ENCODE measurements at regions not wholly inside any gene's neighbourhood (a gene's known extent, or its start where the extent isn't known, plus 50 kb on each side); places are given as distances from the start of the nearest gene placed in this dataset.

DNA sequence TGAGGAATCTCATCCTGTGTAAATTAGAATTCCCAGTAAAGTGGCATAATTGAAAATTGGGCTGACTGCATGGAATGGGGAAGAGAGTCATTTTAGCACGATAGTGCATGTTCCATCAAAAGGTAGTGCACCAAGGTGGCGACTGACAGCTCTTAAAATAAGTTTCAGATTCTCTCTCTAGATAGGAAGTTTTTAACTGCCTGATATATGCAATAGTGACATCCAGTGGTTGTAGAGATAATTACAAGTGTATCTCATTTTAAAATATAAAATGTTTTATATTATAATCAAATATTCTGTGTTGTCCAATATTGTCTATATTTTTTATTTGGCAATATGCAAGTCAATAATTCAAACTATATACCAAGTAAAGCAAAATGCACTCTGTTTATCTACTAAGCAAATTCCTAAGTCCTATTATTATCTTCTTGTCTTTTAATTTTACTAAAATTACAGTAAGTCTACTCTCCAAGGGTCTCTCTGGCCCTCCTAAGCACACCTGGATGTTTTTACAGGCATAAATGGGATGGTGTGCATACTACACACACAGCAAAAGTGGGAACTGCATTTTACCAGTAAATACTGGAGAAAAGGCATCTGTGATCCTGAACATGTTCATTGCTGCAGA lies 397.7 kb upstream of the HNRNPA3 start:
- Mint-ChIP-seq H3K36me3 (ENCODE audit: low read depth) (no peaks in the 10 kb centered on the region), H3K27me3 (no peaks in the 10 kb centered on the region), H3K9me3 (no peaks in the 10 kb centered on the region), H3K4me3 (no peak overlapping the region), H3K4me1 (ENCODE audit: low read depth) (no peaks in the 10 kb centered on the region), H3K27ac (no peak overlapping the region)
- intact Hi-C loops (cut with micrococcal nuclease): loop anchor here (5.0 to 10.0 kb wide), 3 partner anchors 160 to 680 kb away; no protein-coding TSS in a partner anchor

DNA sequence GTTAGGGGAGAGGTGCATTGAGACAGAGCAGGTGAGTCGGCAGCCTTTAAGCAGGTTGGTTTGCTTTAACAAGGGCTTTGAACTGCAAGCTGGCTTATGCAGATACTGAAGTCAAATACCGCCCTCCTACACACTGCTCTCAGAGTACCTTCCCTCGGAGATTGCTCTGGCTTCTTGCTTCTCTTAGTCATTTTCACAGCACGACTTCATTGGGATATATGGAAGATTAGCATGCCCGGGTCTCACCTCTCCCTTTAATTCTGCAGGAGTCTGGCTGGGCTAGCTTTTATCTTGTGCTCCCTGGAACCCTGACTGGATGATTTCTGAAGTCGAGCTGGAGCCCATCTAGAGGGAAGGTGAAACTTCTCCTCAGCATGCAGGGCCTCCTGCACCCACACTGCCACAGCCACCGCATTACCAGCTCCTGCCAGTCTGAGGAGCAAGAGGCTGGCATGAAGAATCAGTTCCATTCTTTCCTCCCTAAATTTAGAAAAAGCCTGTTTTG lies 395.5 kb upstream of the HNRNPA3 start:
- no peaks in the 10 kb centered on the region for H3K27me3 Mint-ChIP-seq
- no peaks in the 10 kb centered on the region for H3K9me3 Mint-ChIP-seq
- intact Hi-C loops (cut with micrococcal nuclease): loop anchor here (10.0 kb wide), 2 partner anchors 162 to 682 kb away; no protein-coding TSS in a partner anchor
- no peaks in the 10 kb centered on the region for H3K4me1 Mint-ChIP-seq (ENCODE audit: low read depth)
- no peak overlapping the region for H3K27ac Mint-ChIP-seq
- H3K4me3 Mint-ChIP-seq: no peak overlapping the region
- no peaks in the 10 kb centered on the region for H3K36me3 Mint-ChIP-seq (ENCODE audit: low read depth)

DNA sequence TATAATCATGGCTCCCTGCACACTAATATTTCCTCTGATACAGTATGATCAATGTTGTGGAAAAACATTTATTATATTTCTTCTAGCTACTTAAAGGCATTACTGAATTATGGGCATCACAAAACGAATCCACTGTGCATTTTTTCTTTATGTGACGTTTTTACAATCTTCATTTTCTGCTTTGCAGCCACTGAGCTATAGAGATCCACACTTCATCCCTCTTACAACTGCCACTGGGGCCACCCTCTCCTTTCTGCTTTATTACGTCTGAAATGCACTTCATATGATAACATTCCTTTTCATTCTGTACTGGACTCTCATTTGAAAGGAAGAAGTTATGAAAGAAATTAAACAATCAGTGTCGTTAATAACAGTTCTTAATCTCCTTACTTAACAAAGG lies 394.5 kb upstream of the HNRNPA3 start:
- intact Hi-C loops (cut with micrococcal nuclease): loop anchor here (10.0 kb wide), 2 partner anchors 163 to 683 kb away; no protein-coding TSS in a partner anchor
- no peaks in the 10 kb centered on the region for H3K4me1 Mint-ChIP-seq (ENCODE audit: low read depth)
- H3K27ac Mint-ChIP-seq: no peak overlapping the region
- H3K9me3 Mint-ChIP-seq: no peaks in the 10 kb centered on the region
- H3K36me3 Mint-ChIP-seq (ENCODE audit: low read depth): no peaks in the 10 kb centered on the region
- H3K27me3 Mint-ChIP-seq: no peaks in the 10 kb centered on the region
- H3K4me3 Mint-ChIP-seq: no peak overlapping the region

DNA sequence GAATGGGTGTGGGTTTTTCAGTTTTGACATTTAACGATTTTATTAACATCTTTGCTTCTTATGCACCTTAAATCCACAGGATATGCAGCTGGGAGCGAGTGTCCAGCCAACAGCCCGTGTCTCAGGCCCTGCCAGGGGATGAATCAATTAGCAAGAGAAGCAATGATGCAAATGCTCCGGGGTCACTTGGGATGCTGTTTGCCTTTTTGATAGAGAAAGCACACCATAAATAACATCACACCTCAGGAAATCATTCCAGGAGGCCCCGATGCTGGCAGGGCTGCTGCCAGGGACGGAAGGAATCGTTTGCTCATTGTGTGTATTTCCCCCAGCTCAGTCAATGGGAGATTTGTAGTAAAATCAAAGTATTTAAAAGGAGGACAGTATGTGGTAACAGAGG lies 394.0 kb upstream of the HNRNPA3 start:
- H3K36me3 Mint-ChIP-seq (ENCODE audit: low read depth): no peaks in the 10 kb centered on the region
- H3K4me1 Mint-ChIP-seq (ENCODE audit: low read depth): no peaks in the 10 kb centered on the region
- H3K27me3 Mint-ChIP-seq: no peaks in the 10 kb centered on the region
- H3K27ac Mint-ChIP-seq: no peak overlapping the region
- intact Hi-C loops (cut with micrococcal nuclease): loop anchor here (10.0 kb wide), 2 partner anchors 164 to 684 kb away; no protein-coding TSS in a partner anchor
- no peaks in the 10 kb centered on the region for H3K9me3 Mint-ChIP-seq
- no peak overlapping the region for H3K4me3 Mint-ChIP-seq

DNA sequence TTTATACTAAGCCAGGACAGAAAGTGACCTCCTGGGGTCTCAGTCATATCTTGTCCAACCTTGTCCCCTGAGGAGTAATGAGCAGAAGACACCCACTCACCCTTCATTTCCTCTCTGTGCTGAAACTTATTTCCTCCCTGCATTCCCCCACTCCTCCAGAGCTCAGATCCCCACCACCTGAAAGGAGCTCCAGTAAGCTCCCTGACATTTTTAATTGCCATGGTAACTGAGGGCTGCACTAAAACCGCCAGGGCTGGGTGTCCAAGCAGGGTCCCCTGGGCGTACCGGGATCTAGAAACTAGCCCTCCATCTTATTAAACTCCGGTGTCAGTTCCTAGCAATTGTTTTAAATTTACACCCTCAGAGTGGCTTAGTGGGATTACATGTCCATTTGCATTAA lies 393.3 kb upstream of the HNRNPA3 start:
- intact Hi-C loops (cut with micrococcal nuclease): loop anchor here (10.0 kb wide), 2 partner anchors 165 to 685 kb away; no protein-coding TSS in a partner anchor
- no peak overlapping the region for H3K27ac Mint-ChIP-seq
- no peak overlapping the region for H3K4me3 Mint-ChIP-seq
- H3K36me3 Mint-ChIP-seq (ENCODE audit: low read depth): no peaks in the 10 kb centered on the region
- H3K9me3 Mint-ChIP-seq: no peaks in the 10 kb centered on the region
- H3K4me1 Mint-ChIP-seq (ENCODE audit: low read depth): no peaks in the 10 kb centered on the region
- no peaks in the 10 kb centered on the region for H3K27me3 Mint-ChIP-seq

DNA sequence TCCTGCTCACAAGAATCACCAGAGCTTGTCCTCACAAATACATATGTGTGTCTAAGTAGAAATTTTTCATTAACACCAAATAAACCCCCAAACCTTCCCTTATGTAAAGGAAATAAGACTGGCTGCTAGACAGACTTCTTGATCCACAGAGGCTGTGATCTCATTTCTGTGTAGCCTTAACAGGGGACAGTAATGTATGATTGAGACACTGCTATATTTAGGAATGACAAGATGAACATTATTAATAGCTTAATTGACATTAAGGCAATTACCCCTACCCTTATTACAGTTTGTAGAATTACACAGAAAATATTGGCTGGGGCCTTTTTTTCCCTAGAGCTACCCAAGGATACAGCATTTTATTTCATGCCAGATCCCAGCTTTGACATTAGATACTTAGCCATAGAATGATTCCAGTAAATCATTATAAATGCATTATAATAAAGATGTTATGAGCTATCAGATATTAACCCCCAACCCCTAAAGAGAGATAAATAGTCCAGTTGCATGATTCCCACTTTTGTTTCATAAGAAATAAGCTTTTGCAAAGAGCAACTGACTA lies 392.1 kb upstream of the HNRNPA3 start:
- Mint-ChIP-seq H3K36me3 (ENCODE audit: low read depth) (no peaks in the 10 kb centered on the region), H3K27ac (no peak overlapping the region), H3K4me3 (no peak overlapping the region), H3K4me1 (ENCODE audit: low read depth) (no peaks in the 10 kb centered on the region), H3K9me3 (no peaks in the 10 kb centered on the region), H3K27me3 (peaks cover 2% of the 10 kb centered on the region)
- intact Hi-C loops (cut with micrococcal nuclease): no loop called here

DNA sequence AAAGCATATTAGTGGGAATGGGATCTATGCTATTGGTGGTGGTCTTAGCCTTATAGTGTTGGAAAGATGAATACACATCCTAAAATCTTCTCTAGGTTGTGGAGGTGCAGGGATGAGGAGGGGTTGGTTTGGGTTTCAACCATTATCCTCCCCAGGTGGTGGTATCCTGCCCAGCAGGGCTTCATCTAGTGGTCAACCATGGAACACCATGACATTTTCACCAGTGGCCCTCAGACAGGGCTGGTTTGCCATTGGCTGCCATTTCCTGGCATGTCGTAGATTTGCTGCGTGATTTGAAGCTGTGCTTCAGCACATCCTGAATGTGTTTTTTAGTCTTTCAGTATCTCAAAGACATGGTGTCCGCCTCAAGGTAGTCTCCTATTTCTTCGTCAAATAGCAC lies 391.2 kb upstream of the HNRNPA3 start:
- peaks cover 2% of the 10 kb centered on the region for H3K27me3 Mint-ChIP-seq
- H3K4me3 Mint-ChIP-seq: no peak overlapping the region
- H3K9me3 Mint-ChIP-seq: no peaks in the 10 kb centered on the region
- no peaks in the 10 kb centered on the region for H3K4me1 Mint-ChIP-seq (ENCODE audit: low read depth)
- no peak overlapping the region for H3K27ac Mint-ChIP-seq
- no peaks in the 10 kb centered on the region for H3K36me3 Mint-ChIP-seq (ENCODE audit: low read depth)
- intact Hi-C loops (cut with micrococcal nuclease): no loop called here

DNA sequence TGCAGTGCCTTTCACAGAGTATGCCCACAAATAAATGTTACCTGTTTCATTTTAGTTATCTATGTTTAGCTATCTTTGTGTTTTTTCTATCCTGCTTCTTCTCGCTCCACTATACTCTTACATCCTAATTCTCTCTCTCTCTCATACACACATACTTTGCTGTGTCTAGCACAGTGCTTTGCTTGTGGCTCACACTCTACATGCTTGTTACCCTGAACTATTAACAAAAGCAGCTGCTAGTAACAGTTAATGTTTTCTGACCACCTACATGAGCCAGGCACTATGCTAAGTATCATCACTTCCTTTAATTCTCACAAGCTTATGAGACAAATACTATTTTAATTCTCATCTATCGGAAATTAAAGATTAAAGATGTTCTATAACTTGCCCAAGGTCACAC lies 390.5 kb upstream of the HNRNPA3 start:
- H3K4me1 Mint-ChIP-seq (ENCODE audit: low read depth): no peaks in the 10 kb centered on the region

DNA sequence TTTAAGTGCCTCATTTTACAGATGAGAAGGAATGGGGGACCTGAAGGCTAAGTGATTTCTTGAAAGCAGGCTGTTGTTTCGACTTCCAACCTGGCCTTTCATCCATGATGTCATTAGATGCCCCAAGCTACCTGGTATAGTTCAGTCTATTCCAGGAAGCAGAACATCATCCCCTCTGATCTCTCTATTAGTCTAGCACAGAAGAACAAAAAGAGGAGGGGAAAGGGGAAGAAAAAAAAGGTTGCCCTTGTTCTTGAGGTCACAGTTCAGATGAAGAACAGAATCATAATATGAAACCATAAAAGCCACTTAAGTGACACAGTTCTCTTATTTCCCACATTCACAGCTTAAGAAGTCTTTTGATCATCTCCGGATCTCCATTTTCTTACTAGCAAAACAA lies 386.2 kb upstream of the HNRNPA3 start:
- H3K9me3 Mint-ChIP-seq: no peaks in the 10 kb centered on the region
- H3K27me3 Mint-ChIP-seq: peaks cover 2% of the 10 kb centered on the region
- intact Hi-C loops (cut with micrococcal nuclease): no loop called here
- H3K27ac Mint-ChIP-seq: no peak overlapping the region
- H3K4me3 Mint-ChIP-seq: no peak overlapping the region
- H3K4me1 Mint-ChIP-seq (ENCODE audit: low read depth): no peaks in the 10 kb centered on the region
- H3K36me3 Mint-ChIP-seq (ENCODE audit: low read depth): no peaks in the 10 kb centered on the region

More for the DNA sequence above, 390.5 kb upstream of the HNRNPA3 start:
- intact Hi-C loops (cut with micrococcal nuclease): no loop called here
- no peaks in the 10 kb centered on the region for H3K36me3 Mint-ChIP-seq (ENCODE audit: low read depth)
- no peaks in the 10 kb centered on the region for H3K9me3 Mint-ChIP-seq
- peaks cover 2% of the 10 kb centered on the region for H3K27me3 Mint-ChIP-seq
- H3K4me3 Mint-ChIP-seq: no peak overlapping the region
- H3K27ac Mint-ChIP-seq: no peak overlapping the region

DNA sequence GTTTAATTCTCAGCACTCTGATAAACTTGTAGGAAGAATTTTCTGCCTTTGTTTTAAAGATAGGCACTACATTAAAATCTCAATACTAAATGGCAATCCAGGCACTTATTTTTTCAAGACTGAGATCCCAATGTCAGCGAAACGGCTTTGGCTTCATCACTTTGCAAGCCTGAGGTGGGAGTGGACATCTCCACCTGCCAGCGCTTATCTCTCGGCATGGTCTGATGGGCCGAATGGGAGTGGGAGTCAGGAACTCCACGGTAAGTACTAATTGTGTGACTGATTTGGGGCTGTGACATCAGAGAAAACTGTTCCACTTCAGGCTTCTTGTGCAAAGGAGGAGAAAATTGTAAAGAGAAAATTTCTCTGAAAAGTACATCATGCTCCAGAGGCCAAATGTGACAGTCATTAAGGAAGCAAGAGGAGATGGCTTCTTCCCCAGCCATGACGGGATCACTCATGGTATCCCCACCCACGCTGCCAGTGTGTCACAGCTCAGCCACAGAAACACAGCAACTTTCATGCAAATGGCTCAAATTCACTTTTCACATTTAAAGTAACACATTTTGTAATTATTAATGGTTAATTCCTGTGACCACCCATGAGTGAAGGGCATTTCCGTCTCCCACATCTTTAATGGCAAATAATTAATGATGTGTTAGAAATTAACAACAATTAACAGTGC lies 385.5 kb upstream of the HNRNPA3 start:
- no peak overlapping the region for H3K27ac Mint-ChIP-seq
- H3K27me3 Mint-ChIP-seq: peaks cover 2% of the 10 kb centered on the region
- no peaks in the 10 kb centered on the region for H3K9me3 Mint-ChIP-seq
- no peaks in the 10 kb centered on the region for H3K4me1 Mint-ChIP-seq (ENCODE audit: low read depth)
- intact Hi-C loops (cut with micrococcal nuclease): no loop called here
- no peaks in the 10 kb centered on the region for H3K36me3 Mint-ChIP-seq (ENCODE audit: low read depth)
- H3K4me3 Mint-ChIP-seq: no peak overlapping the region

DNA sequence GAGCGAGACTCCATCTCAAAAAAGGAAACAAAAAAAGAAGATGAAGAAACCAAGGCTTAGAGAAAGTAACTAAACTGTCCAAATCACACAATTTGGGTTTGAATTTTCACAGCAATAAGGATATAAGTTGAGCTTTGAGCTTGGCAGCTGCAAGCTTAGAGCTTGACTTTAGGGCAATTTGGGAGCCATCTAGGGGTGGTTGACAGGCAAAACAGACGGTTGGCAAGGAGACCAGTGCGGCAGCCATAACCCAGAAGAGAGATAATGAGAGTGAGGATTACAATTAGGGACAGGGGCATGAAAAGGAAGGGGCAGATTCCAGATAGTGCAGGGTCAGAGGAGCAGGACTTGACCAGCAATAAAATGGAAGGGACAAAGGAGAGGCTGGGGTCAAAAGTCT lies 382.2 kb upstream of the HNRNPA3 start:
- Mint-ChIP-seq H3K27ac (no peak overlapping the region), H3K4me3 (no peak overlapping the region), H3K27me3 (no peaks in the 10 kb centered on the region), H3K4me1 (ENCODE audit: low read depth) (no peaks in the 10 kb centered on the region), H3K36me3 (ENCODE audit: low read depth) (no peaks in the 10 kb centered on the region), H3K9me3 (no peaks in the 10 kb centered on the region)
- intact Hi-C loops (cut with micrococcal nuclease): no loop called here

DNA sequence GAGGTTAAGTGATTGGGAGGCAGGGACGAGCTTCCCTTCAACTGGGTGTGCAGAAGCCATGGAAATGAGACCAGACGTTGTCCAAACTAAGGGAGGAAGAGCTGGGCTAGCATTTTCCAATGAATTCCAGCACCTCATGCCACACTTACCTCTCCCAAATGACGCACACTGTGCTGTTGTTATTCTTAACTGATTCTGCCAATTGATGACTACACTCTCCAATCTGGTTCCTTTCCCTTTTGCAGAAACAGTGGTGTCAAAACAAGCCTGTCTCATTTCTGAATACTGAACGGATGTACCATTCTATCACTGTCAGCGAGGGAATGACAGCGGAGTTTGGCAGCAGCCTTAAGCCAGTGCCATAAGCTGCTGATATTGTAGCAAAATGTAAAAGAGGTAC lies 380.5 kb upstream of the HNRNPA3 start:
- Mint-ChIP-seq H3K4me1 (ENCODE audit: low read depth) (no peaks in the 10 kb centered on the region), H3K36me3 (ENCODE audit: low read depth) (no peaks in the 10 kb centered on the region), H3K9me3 (no peaks in the 10 kb centered on the region), H3K27me3 (no peaks in the 10 kb centered on the region), H3K4me3 (no peak overlapping the region), H3K27ac (no peak overlapping the region)
- intact Hi-C loops (cut with micrococcal nuclease): no loop called here

DNA sequence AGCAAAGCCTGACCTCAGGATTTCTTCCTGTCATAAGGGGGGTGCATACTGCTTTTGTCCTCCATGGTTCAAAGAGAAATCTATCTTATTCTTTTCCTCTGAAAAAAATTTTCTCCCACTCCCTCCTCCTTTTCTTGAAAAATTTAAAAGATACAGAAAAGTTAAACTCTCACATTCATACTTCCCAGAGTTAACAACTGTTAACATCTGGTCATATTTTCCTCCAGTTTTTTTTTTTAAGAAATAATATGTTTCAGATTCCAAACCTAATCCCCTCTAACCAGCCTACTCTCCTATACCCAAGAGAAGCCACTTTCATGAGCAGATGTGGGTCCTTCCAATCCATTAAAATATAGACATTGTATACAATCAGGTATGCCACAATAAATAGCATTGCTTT lies 378.9 kb upstream of the HNRNPA3 start:
- intact Hi-C loops (cut with micrococcal nuclease): no loop called here
- no peaks in the 10 kb centered on the region for H3K9me3 Mint-ChIP-seq
- H3K36me3 Mint-ChIP-seq (ENCODE audit: low read depth): no peaks in the 10 kb centered on the region
- no peaks in the 10 kb centered on the region for H3K4me1 Mint-ChIP-seq (ENCODE audit: low read depth)
- H3K27me3 Mint-ChIP-seq: no peaks in the 10 kb centered on the region
- no peak overlapping the region for H3K27ac Mint-ChIP-seq
- H3K4me3 Mint-ChIP-seq: no peak overlapping the region

DNA sequence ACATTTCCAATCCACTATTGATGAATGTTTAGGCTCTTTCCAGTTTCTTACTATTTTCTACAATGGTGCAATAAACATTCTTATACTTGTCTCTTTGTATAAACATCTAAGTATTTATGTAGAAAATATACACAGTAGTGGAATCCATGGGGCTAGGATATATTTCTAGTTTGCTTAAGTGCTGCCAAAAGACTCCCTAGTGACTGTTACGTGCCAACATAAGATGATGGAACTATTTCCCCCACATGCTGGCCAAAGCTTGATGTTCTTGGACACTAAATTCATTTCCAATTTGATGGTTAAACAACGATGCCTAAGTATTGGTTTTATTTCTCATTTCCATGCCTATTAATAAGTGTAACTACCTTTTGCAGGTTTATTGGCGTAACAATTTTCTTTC lies 378.4 kb upstream of the HNRNPA3 start:
- Mint-ChIP-seq H3K27me3 (no peaks in the 10 kb centered on the region), H3K36me3 (ENCODE audit: low read depth) (no peaks in the 10 kb centered on the region), H3K4me1 (ENCODE audit: low read depth) (no peaks in the 10 kb centered on the region), H3K27ac (no peak overlapping the region), H3K9me3 (no peaks in the 10 kb centered on the region), H3K4me3 (no peak overlapping the region)
- intact Hi-C loops (cut with micrococcal nuclease): no loop called here

All from dendritic cell treated with granulocyte-macrophage colony-stimulating factor and Interleukin-4, amounts not matched to agents 40 ng/mL and 50 ng/mL, for 4 days (primary cell).